Hepatic stellate cell (primary cell): ENCODE measurements at regions not wholly inside any gene's neighbourhood (a gene's known extent, or its start where the extent isn't known, plus 50 kb on each side); places are given as distances from the start of the nearest gene placed in this dataset.
"Not testable (repeated sequence)": the region's sequence is repeated elsewhere in the genome, so short reads cannot be mapped to it uniquely, and the experiment has no call there.

Experiments used
- DNase-seq: peaks from one replicate; pipeline ENCODE4 v3.0.0; 2011; ENCODE audit warnings: low spot score

DNA sequence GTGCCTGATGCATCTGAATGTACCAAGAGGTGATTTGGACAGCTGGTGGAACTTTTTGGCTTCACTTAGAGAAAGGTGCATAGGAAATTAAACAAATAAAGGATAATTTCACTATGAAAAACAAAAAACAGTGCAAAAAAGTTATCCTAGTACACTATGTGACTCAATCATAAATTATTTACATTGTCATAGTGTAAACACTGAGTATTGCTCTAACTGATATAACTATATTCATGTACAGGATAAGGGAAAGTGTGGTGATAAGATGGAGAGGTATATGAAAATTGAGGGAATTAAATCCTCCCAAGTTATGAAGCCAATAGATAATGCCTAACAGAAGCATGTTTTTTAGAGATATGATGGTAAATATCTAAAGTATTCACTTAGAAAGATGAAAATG lies 50.2 kb upstream of the CPNE4 start:
- no peak for DNase-seq

GRCh38 chr3:132087356-132087755 lies 52.5 kb upstream of the CPNE4 start:
- no peak for DNase-seq

DNA sequence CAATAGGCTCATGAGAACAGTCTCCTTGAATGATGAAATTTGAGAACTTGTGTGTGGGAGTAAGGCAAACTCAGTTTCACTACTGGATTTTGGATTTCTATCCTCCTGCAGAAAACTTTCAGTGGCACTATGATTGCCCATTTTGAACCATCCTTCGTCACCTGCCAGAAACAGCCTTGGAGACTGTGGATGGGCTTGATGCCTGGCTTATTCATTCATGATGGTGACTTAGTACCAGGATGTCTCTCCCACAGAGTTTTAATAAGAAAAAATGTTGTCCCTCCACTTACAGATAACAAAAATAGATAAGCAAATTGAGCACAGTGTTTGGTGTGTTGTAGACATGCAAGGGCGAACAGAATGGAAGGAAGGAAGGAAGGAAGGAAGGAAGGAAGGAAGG lies 53.5 kb upstream of the CPNE4 start:
- no peak for DNase-seq

GRCh38 chr3:132090921-132091320 lies 56.1 kb upstream of the CPNE4 start:
- DNase-seq = no peak

GRCh38 chr3:132116601-132117000 lies 81.8 kb upstream of the CPNE4 start:
- DNase-seq = no peak

GRCh38 chr3:132117642-132118041 lies 82.8 kb upstream of the CPNE4 start:
- no peak for DNase-seq

DNA sequence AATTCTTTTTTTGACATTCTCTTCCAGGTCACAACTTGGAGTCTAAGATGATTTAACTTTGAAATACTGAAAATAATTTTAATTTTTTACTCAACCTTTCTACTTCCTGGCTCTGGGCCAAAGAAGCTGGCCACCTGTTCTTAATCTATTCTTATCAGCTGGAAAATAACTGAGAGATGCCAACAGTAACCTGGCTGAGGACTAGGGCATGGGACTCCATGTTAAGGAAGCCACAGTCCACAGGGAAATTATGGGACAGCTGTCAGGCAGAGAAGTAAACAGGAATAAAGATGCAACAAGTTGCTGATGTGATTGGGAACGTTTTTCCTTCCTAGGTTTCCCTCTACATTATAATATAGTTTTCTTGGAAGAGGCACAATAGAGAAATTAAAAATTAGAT lies 84.7 kb upstream of the CPNE4 start:
- no peak for DNase-seq

DNA sequence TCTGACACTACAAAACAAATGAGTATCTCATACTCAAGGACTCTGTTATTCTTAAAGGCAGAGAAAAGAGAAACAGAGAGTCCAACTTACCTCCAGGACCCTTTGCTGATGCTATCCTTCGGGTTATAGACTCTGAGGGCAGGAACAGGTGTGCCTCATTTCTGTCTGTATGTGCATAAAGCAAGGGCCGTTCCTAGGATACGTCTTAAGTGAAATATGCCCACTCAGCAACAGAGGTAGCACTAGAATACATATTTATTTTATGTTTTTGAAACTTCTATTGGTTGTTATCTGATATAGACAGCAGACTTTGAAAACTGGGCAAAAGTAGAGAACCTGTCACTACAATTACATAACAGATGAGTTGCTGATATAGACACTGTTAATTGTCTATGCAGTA lies 89.3 kb upstream of the CPNE4 start:
- no peak for DNase-seq

- DNase-seq = no peak
Observed at GRCh38 chr3:132124651-132125284, 90.0 kb upstream of the CPNE4 start.

- DNase-seq = peak; percentile 22
Observed at GRCh38 chr3:132134611-132135010, 99.8 kb upstream of the CPNE4 start.

GRCh38 chr3:132135628-132136333 lies 101.0 kb upstream of the CPNE4 start:
- DNase-seq = peak; percentile 82

DNA sequence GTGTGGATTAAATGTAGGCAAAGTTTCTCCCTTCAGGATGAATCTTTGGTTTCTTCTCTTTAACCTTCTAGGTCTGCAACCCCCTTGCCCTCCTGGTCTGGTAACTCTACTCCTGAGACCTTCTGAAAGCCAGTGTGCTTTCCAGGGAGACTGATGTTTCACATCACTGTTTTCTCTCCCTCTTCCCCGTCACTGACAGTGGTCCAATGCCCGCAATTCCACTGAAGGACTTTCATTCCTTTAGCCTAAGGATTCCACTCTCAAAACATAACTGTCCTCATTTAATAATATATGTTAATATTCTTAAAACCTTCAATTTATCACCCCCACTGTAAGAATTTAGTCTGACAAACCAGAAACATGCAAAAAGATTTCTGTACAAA lies 101.5 kb upstream of the CPNE4 start:
- DNase-seq = no peak

- not testable (repeated sequence) for DNase-seq
Observed at GRCh38 chr3:132136902-132137301, 102.1 kb upstream of the CPNE4 start.

GRCh38 chr3:132145833-132146232 lies 111.0 kb upstream of the CPNE4 start:
- no peak for DNase-seq

GRCh38 chr3:132154619-132155018 lies 119.8 kb upstream of the CPNE4 start:
- no peak for DNase-seq

DNA sequence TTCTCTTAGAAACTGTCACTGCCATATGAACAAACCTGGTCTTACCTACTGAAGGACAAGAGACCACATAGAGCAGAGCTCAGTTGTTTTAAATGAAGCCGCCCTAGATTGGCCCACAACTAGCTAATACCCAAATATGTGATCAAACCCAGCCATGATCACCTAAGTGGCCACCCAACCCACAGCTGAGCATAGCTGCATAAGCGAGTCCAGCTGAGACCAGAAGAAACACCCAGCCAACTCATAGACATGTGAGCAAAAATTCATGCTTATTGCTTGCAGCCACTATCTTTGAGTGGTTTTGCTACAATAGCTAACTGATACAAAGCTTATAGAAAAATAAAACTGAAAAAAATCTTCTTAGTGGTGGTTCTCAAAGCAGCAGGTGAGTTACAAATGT lies 124.3 kb upstream of the CPNE4 start:
- DNase-seq = no peak

DNA sequence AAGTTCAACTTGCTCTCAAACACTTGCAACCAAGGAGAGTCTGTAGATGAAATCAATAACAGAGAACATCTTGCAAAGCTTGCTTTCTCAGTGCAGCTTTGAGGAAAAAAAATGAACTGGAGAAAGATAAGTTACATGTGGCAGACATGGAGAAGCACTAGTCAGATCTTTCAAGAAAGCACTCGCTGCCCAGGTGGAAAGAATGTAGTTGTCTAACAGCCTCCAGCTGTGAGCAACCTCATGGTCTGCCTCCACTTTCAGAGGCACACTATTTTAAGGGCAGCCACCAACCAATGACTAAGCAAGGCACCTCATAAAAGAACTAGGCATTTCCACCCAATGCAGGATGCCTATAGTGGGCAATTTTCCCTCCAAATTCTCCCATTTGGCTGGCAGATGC lies 125.4 kb upstream of the CPNE4 start:
- no peak for DNase-seq

DNA sequence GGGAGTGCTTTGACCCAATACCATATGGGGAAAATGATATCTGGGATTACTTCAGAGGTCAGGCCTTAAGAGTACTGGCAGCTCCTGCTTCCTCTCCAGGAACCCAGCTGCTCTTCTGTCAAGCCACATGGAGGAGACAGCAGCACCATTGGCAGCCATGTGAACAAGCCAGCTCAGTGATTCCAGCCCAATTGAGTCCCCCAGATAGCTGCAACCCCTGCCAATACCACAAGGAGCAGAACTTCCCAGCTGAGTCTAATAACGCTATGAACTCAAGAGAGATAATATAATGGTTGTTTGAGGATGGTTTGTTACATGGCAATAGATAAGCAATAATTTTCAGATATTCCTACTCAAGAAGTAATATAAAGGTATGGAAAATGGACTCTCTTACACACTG lies 126.8 kb upstream of the CPNE4 start:
- DNase-seq = no peak

DNA sequence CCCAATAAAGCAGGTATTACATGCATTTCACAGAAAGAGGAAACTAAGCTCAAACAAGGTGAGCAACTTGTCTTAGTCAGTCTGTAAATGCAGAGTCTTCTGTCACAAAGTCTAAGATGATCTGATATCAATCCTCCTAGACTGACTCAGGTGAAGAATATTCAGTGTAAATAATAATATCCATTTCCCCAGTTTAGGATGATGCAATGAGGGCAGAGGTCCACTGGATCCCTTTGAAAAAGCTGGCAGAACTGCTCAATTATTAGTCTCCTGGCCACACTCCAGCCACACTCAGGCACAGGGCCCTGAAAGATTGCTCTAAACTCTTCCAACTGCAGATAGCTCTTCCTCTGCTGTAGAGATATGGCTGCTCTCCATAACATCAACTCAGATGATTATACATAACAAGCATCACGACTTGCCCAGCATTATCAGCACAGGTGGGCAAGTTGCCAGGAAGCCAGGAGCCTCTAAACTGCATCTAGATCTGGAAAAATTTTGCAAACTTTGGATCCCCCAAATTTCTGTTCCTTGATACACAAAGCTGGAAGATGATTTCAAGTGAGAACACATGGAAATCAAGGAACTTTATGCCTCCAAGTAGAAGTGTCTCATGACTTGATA lies 129.8 kb upstream of the CPNE4 start:
- DNase-seq = no peak

- no peak for DNase-seq
Observed at GRCh38 chr3:132167870-132168269, 133.1 kb upstream of the CPNE4 start.

DNA sequence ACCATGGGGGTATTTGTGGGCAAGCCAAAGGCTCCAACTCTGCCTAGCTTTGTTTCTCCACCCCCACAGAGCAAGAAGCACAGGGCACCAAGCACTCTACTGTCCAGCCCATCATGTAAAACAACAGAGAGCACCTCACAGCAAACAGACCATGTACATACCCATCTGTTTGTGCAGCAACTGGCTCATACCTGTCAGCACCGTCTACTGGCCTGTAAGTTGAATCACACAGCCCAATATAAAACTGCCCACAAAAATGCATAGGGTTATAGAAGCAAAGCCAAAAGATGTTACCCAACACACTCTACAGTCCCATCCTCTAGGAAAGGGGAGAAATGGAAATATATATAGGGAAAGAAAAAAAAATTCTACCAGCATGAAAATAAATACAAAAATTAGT lies 139.7 kb upstream of the CPNE4 start:
- DNase-seq = no peak

DNA sequence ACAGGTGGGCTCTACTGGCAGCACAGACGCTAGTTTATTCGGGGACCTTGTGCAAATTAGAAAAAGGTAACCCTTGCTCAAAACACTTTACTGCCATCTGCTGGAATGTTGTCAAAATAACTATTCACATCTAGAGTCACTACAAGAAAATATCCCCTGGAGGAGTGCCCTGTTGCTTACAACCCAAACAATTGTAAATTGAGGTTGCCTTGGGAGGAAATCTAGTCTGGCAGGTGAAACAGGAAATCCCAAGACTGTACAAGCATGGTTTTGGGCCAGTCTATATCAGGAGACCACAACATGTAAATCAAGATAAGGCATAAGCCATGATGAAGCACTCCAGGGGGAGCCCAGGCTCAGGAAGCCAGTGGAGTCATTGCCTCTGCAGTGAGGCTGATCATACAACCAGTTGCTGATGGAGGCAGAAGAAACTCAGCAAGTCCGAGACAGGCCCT lies 136.8 kb upstream of the ACP3 start:
- peak; percentile 11 for DNase-seq

- DNase-seq = no peak
Observed at GRCh38 chr3:132183811-132184210, 133.4 kb upstream of the ACP3 start.

GRCh38 chr3:132187746-132188145 lies 129.5 kb upstream of the ACP3 start:
- no peak for DNase-seq
